B cell (primary cell): ENCODE measurements at regions not wholly inside any gene's neighbourhood (a gene's known extent, or its start where the extent isn't known, plus 50 kb on each side); places are given as distances from the start of the nearest gene placed in this dataset.

ENCODE experiments used
- ATAC-seq: fragments of 200-7000 bp; cut with Tn5 transposase; one replicate; pipeline ENCODE4 v1.10.0; 2021; ENCODE audit warnings: low read depth, mild to moderate bottlenecking, moderate number of reproducible peaks, moderate library complexity
- CTCF ChIA-PET: fragments of 350-600 bp; sonication (Branson Sonifier 250); formaldehyde crosslinking; loops from one replicate; lab custom pipeline; 2021; ENCODE audit warnings: antibody characterized with exemption, inconsistent platforms; lab: Charles Lee
- POLR2A ChIA-PET: fragments of 350-600 bp; sonication (Branson Sonifier 250); formaldehyde crosslinking; loops from one replicate; lab custom pipeline; 2021; ENCODE audit warnings: antibody characterized with exemption; lab: Charles Lee
- DNase-seq: peaks from one replicate; pipeline ENCODE4 v3.0.0; 2013
- H2AFZ ChIP-seq: 2 replicates; pipeline ENCODE4 v1.6.1; 2012; ENCODE audit warnings: mild to moderate bottlenecking, low read depth, low read length; ENCODE audit not compliant: insufficient read depth, poor library complexity, severe bottlenecking
- H3K27ac ChIP-seq, 2 donors: 1 replicate in 1 of 2; 2 replicates in 1 of 2; pipeline ENCODE4 v1.5.1; 2012 to 2013; ENCODE audit warnings: low read length in 2 of 2, mild to moderate bottlenecking in 2 of 2, moderate library complexity in 1 of 2
- H3K27me3 ChIP-seq, 4 experiments: fragments of 200-600 bp in 1 of 4; sonication (generic) in 1 of 4; replicated peaks in 1 of 4; 1 replicate in 2 of 4; 2 replicates in 2 of 4; pipeline versions ENCODE4 v1.6.1 to v1.7.0; 2013 to 2016; ENCODE audit warnings: low read length in 3 of 4, mild to moderate bottlenecking in 2 of 4, mixed read lengths in 1 of 4, moderate library complexity in 1 of 4; ENCODE audit not compliant: insufficient read depth in 4 of 4, control insufficient read depth in 3 of 4; ENCODE audit errors: control extremely low read depth in 1 of 4
- H3K36me3 ChIP-seq, 2 experiments: replicated peaks in 1 of 2; 1 replicate in 1 of 2; 2 replicates in 1 of 2; pipeline versions ENCODE4 v1.6.1 to v1.7.1; 2013; ENCODE audit warnings: low read length in 1 of 2; ENCODE audit not compliant: insufficient read depth in 2 of 2, control insufficient read depth in 1 of 2; ENCODE audit errors: control extremely low read depth in 1 of 2, extremely low read depth in 1 of 2
- H3K4me1 ChIP-seq, 2 donors: fragments of 200-600 bp in 1 of 2; sonication (generic) in 1 of 2; 1 replicate in 1 of 2; 2 replicates in 1 of 2; pipeline versions ENCODE4 v1.5.1 to v1.6.1; 2013 to 2017; ENCODE audit warnings: low read length in 2 of 2; ENCODE audit not compliant: control insufficient read depth in 2 of 2, insufficient read depth in 2 of 2
- H3K4me2 ChIP-seq: replicated peaks from 2 replicates; pipeline ENCODE3; 2012; ENCODE audit warnings: mild to moderate bottlenecking, low read depth, low read length; ENCODE audit not compliant: poor library complexity, severe bottlenecking
- H3K4me3 ChIP-seq, 5 experiments: fragments of 200-600 bp in 1 of 5; sonication (generic) in 1 of 5; 1 replicate in 3 of 5; 2 replicates in 2 of 5; pipeline versions ENCODE4 v1.5.1 to v1.7.0; 2011 to 2016; ENCODE audit warnings: low read length in 4 of 5, mild to moderate bottlenecking in 4 of 5, low read depth in 2 of 5, control low read depth in 1 of 5, moderate library complexity in 1 of 5; ENCODE audit not compliant: insufficient read depth in 1 of 5; ENCODE audit errors: control extremely low read depth in 1 of 5, extremely low read depth in 1 of 5
- H3K79me2 ChIP-seq: fragments of 200-600 bp; sonication (generic); one replicate; pipeline ENCODE4 v1.6.0; 2016; ENCODE audit warnings: low read length; ENCODE audit not compliant: control insufficient read depth, insufficient read depth
- H3K9ac ChIP-seq: fragments of 200-600 bp; sonication (generic); 2 replicates; pipeline ENCODE4 v1.6.1; 2017; ENCODE audit warnings: mild to moderate bottlenecking, low read length, moderate library complexity
- H3K9me3 ChIP-seq, 3 donors: one replicate each; pipeline versions ENCODE4 v1.6.1 to v1.7.1; 2013; ENCODE audit warnings: low read length in 2 of 3; ENCODE audit not compliant: control insufficient read depth in 2 of 3, insufficient read depth in 1 of 3; ENCODE audit errors: control extremely low read depth in 1 of 3
- H4K20me1 ChIP-seq: 2 replicates; pipeline ENCODE4 v1.6.0; 2012; ENCODE audit warnings: mild to moderate bottlenecking, low read length; ENCODE audit not compliant: insufficient read depth, control insufficient read depth, poor library complexity, severe bottlenecking
- H3K27ac Mint-ChIP-seq: one replicate; pipeline ENCODE4 v1.8.0; 2021; ENCODE audit warnings: mixed read lengths
- H3K27me3 Mint-ChIP-seq: one replicate; pipeline ENCODE4 v1.8.0; 2021; ENCODE audit warnings: mixed read lengths
- H3K4me1 Mint-ChIP-seq: one replicate; pipeline ENCODE4 v1.8.0; 2021; ENCODE audit warnings: mixed read lengths
- H3K4me3 Mint-ChIP-seq: one replicate; pipeline ENCODE4 v1.8.0; 2021; ENCODE audit warnings: mixed read lengths
- H3K9me3 Mint-ChIP-seq: one replicate; pipeline ENCODE4 v1.8.0; 2022; ENCODE audit warnings: mixed read lengths; ENCODE audit not compliant: insufficient read depth
- CTCF ChIP-seq: fragments of 200-600 bp; IDR thresholded peaks from one replicate; pipeline ENCODE4 v1.8.0; 2022; ENCODE audit warnings: antibody characterized with exemption, mild to moderate bottlenecking
- EZH2 ChIP-seq: IDR thresholded peaks from 2 replicates; pipeline ENCODE4 v1.6.1; 2012; ENCODE audit warnings: borderline replicate concordance, low read depth, mild to moderate bottlenecking, moderate library complexity, low read length; ENCODE audit not compliant: insufficient read depth, poor library complexity, severe bottlenecking
- WGBS: methylation state at CpG from one replicate; pipeline ENCODE4 v1.1.5; 2013; ENCODE audit warnings: missing lambda C conversion rate; ENCODE audit not compliant: insufficient coverage; 5-methylcytosine and 5-hydroxymethylcytosine counted together
- intact Hi-C: fragments of 100-400 bp; cut with micrococcal nuclease; formaldehyde crosslinking; loops from one replicate; pipeline ENCODE4 v1.10.0; 2022

- Histone ChIP-seq H2AFZ (no peak overlapping the region), H3K27me3 (no peaks in the 10 kb centered on the region), H3K4me3 (no peak overlapping the region), H3K9ac (no peak overlapping the region), H3K9me3 (peaks cover 0 to 1% (median 0%) of the 10 kb centered on the region in 3 donors), H3K4me2 (no peak overlapping the region), H3K79me2 (no peaks in the 10 kb centered on the region), H3K36me3 (no peaks in the 10 kb centered on the region), H4K20me1 (no peaks in the 10 kb centered on the region), H3K27ac (no peak overlapping the region), H3K4me1 (no peaks in the 10 kb centered on the region)
- ATAC-seq (no peak), DNase-seq (no peak)
- Mint-ChIP-seq H3K4me3 (no peak overlapping the region), H3K27ac (no peak overlapping the region), H3K9me3 (no peaks in the 10 kb centered on the region), H3K27me3 (peaks cover 10% of the 10 kb centered on the region), H3K4me1 (no peaks in the 10 kb centered on the region)
- CTCF ChIA-PET, result no interaction called here
- WGBS, result no CpG with 5 or more reads among the region's 4 CpGs
- TF ChIP-seq CTCF (no peak), EZH2 (no peak)
- POLR2A ChIA-PET, result no interaction called here
- intact Hi-C loops, result no loop called here
Measured at GRCh38 chr13:48804821-48805601, 151.3 kb downstream of the CYSLTR2 start.

DNA sequence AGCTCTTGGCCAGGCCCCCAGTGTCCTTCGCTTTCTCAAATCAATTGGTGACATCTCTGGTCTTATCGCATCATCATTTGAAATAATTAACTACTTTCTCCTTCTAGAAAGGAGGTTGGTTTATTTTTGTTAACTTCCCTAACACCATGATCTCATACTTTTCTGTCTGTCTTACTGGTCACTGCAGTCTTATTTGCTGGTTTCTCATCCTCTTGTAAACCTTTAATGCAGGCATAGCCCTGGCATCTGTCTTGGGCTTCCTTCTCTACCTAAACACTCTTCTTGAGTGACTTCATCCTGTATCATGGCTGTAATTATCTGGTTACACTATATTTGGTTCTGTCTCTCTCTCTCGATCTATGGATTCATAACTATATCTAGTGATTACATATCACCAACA, 152.8 kb downstream of the CYSLTR2 start:
- no peak overlapping the region for H3K27ac ChIP-seq
- H4K20me1 ChIP-seq, result no peaks in the 10 kb centered on the region
- no peaks in the 10 kb centered on the region for H3K9me3 Mint-ChIP-seq
- H3K27me3 Mint-ChIP-seq, result peaks cover 11% of the 10 kb centered on the region
- H3K4me2 ChIP-seq, result no peak overlapping the region
- H3K36me3 ChIP-seq, result no peaks in the 10 kb centered on the region
- WGBS, result no CpG with 5 or more reads among the region's 3 CpGs
- no peak for DNase-seq
- ATAC-seq, result no peak
- intact Hi-C loops, result no loop called here
- ChIA-PET CTCF (no interaction called here), POLR2A (no interaction called here)
- no peaks in the 10 kb centered on the region for H3K4me1 Mint-ChIP-seq
- no peaks in the 10 kb centered on the region for H3K9me3 ChIP-seq
- H3K27me3 ChIP-seq, result no peaks in the 10 kb centered on the region
- H3K4me3 ChIP-seq, result no peak overlapping the region
- TF ChIP-seq CTCF (no peak), EZH2 (no peak)
- H3K27ac Mint-ChIP-seq, result no peak overlapping the region
- H3K4me1 ChIP-seq, result no peaks in the 10 kb centered on the region
- no peaks in the 10 kb centered on the region for H3K79me2 ChIP-seq
- no peak overlapping the region for H3K9ac ChIP-seq
- no peak overlapping the region for H3K4me3 Mint-ChIP-seq
- H2AFZ ChIP-seq, result no peak overlapping the region
